ENCODE measurements at regions not wholly inside any gene's neighbourhood (a gene's known extent, or its start where the extent isn't known, plus 50 kb on each side); places are given as distances from the start of the nearest gene placed in this dataset.

DNA sequence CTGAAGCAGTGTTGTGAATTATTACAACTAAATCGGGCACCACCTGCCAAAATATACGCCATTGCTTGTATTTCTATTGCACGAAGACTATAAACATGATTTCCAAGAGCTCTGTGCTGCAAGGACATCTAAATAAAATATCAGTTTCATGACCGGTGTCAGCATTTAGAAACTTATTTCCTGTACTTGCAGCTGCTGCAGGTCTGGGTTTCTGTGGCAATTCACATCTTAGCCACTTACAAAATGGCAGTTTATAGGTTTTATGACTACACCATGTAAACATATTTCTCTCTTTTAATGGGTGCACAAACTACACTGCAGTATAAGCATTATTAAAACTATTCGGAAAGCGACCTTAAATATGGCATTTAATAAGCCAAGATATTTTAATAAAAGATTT lies 359.4 kb downstream of the VPS13C start:
- Histone ChIP-seq H3K4me3 (ENCODE audit: low read depth, low read length) (no peak overlapping the region), H3K27me3 (ENCODE audit: control insufficient read depth, insufficient read depth, low read length) (no peaks in the 10 kb centered on the region), H3K36me3 (ENCODE audit: control insufficient read depth, insufficient read depth, low read length) (no peaks in the 10 kb centered on the region)
- ChIA-PET CTCF (no interaction called here), POLR2A (no interaction called here)
- DNase-seq (ENCODE audit: low read depth), result no peak
- TF ChIP-seq, protein P1, sequence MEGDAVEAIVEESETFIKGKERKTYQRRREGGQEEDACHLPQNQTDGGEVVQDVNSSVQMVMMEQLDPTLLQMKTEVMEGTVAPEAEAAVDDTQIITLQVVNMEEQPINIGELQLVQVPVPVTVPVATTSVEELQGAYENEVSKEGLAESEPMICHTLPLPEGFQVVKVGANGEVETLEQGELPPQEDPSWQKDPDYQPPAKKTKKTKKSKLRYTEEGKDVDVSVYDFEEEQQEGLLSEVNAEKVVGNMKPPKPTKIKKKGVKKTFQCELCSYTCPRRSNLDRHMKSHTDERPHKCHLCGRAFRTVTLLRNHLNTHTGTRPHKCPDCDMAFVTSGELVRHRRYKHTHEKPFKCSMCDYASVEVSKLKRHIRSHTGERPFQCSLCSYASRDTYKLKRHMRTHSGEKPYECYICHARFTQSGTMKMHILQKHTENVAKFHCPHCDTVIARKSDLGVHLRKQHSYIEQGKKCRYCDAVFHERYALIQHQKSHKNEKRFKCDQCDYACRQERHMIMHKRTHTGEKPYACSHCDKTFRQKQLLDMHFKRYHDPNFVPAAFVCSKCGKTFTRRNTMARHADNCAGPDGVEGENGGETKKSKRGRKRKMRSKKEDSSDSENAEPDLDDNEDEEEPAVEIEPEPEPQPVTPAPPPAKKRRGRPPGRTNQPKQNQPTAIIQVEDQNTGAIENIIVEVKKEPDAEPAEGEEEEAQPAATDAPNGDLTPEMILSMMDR (IDR thresholded peaks at IDR 0.05; ENCODE audit: insufficient read depth, low read depth, low read length), result no peak

DNA sequence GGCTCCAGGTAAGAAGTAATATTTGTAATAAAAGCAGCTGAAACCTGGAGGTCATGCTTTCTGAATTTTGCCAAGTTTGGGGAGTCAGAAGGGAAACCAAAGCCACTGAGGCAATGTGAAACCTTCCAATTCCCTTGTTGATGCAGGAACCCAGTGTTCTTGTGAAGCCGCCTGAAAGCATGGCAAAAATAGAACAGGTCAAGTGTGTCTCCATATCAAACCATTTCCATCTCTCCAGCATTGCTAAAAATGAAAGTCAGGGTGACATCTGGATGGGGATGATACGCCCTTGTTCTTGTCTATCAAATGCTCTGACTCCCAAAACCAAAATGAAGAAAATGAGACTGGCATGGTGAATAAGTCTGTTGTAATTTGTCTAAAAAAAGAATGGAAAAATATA lies 362.5 kb downstream of the VPS13C start:
- Histone ChIP-seq H3K4me3 (ENCODE audit: low read depth, low read length) (no peak overlapping the region), H3K27me3 (ENCODE audit: control insufficient read depth, insufficient read depth, low read length) (no peaks in the 10 kb centered on the region), H3K36me3 (ENCODE audit: control insufficient read depth, insufficient read depth, low read length) (no peaks in the 10 kb centered on the region)
- POLR2A ChIA-PET, result no interaction called here
- CTCF ChIA-PET, result no interaction called here
- TF ChIP-seq, protein P1 (IDR thresholded peaks at IDR 0.05; ENCODE audit: insufficient read depth, low read depth, low read length), result no peak
- DNase-seq (ENCODE audit: low read depth), result no peak

DNA sequence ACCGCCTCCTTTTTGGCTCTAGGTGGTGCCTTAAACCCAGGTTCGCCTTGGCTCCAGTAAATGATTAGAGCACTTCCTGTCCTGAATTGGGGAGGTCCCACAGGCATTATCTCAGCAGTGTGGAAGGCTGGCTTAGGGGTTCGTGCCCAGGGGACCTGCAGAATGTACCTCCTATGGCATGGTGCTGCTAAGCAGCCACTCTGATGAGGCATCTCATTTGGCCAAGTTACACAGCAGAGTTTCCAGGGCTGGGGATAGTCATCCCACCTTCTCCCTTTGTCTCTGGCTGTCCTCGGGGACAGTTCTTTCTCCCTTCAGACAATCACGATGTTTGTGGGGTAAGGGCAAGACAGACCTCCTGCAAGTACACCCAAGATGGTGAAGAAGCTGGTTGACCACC lies 371.2 kb downstream of the VPS13C start:
- POLR2A ChIA-PET, result no interaction called here
- DNase-seq (ENCODE audit: low read depth), result no peak
- TF ChIP-seq, protein P1 (IDR thresholded peaks at IDR 0.05; ENCODE audit: insufficient read depth, low read depth, low read length), result no peak
- CTCF ChIA-PET, result no interaction called here
- Histone ChIP-seq H3K27me3 (ENCODE audit: control insufficient read depth, insufficient read depth, low read length) (no peaks in the 10 kb centered on the region), H3K36me3 (ENCODE audit: control insufficient read depth, insufficient read depth, low read length) (no peaks in the 10 kb centered on the region), H3K4me3 (ENCODE audit: low read depth, low read length) (no peak overlapping the region)

DNA sequence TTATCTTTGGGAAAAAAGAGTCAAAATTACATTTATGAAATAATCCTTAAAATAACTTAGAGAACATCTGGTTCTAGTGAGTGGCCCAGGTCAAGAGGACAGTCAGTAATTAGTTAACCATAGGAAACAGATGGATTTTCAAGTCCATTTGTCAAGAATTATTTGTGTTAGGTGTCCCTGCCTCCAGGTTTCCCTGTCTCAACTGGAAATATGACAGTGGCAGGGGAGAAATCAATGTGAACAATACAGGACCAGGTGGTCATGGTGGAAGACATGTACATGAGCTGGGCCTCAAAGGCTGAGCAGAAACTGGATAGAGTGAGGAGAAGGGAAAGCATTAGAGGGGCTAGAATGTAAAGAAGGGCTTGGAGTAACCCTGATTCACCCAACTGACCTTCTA lies 372.6 kb downstream of the VPS13C start:
- no peak overlapping the region for H3K4me3 ChIP-seq (ENCODE audit: low read depth, low read length)
- ChIA-PET CTCF (no interaction called here), POLR2A (no interaction called here)
- DNase-seq (ENCODE audit: low read depth), result no peak
- TF ChIP-seq, protein P1 (IDR thresholded peaks at IDR 0.05; ENCODE audit: insufficient read depth, low read depth, low read length), result no peak
- no peaks in the 10 kb centered on the region for H3K36me3 ChIP-seq (ENCODE audit: control insufficient read depth, insufficient read depth, low read length)
- H3K27me3 ChIP-seq (ENCODE audit: control insufficient read depth, insufficient read depth, low read length), result no peaks in the 10 kb centered on the region

DNA sequence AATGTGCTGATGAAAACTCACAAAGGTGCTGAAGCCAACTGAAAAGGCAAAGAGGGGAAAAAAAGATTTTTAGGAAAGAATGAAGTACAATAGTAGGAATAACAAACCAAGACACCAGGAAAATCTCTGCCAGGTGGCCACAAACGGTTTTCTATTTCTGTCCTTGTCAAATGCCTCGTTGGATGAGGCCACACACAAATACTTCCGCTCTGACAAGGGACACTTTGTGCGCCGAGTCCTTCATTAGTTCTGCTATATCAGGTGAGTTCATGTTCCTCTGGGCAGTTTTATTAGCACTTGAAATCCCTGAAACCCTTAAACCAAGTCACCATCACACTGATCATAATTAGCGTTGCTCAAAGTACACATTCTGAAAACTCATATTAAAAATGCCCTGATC lies 373.1 kb downstream of the VPS13C start:
- TF ChIP-seq, protein P1 (IDR thresholded peaks at IDR 0.05; ENCODE audit: insufficient read depth, low read depth, low read length), result no peak

More for the DNA sequence above, 373.1 kb downstream of the VPS13C start:
- ChIA-PET CTCF (no interaction called here), POLR2A (no interaction called here)
- Histone ChIP-seq H3K27me3 (ENCODE audit: control insufficient read depth, insufficient read depth, low read length) (no peaks in the 10 kb centered on the region), H3K4me3 (ENCODE audit: low read depth, low read length) (no peak overlapping the region), H3K36me3 (ENCODE audit: control insufficient read depth, insufficient read depth, low read length) (no peaks in the 10 kb centered on the region)
- no peak for DNase-seq (ENCODE audit: low read depth)

All from BJ (cell line).